GM23338 (cell line): ENCODE measurements at regions not wholly inside any gene's neighbourhood (a gene's known extent, or its start where the extent isn't known, plus 50 kb on each side); places are given as distances from the start of the nearest gene placed in this dataset.

ENCODE experiments used
- ATAC-seq: fragments of 200-7000 bp; cut with Tn5 transposase; 3 replicates; pipeline ENCODE4 v1.9.1; 2020
- DNase-seq: peaks from one replicate; pipeline ENCODE4 v3.0.0-alpha.2; 2015; ENCODE audit warnings: low spot score
- H2AFZ ChIP-seq: fragments of 200-600 bp; sonication (generic); 2 replicates; pipeline ENCODE4 v1.8.0; 2016; ENCODE audit warnings: antibody characterized with exemption, mild to moderate bottlenecking, moderate library complexity
- H3F3A ChIP-seq: fragments of 200-600 bp; sonication (generic); replicated peaks from 2 replicates; pipeline ENCODE4 v1.8.0; 2017; ENCODE audit warnings: antibody characterized with exemption, mixed run types, low read depth
- H3K27ac ChIP-seq: fragments of 200-600 bp; sonication (generic); 2 replicates; pipeline ENCODE4 v1.6.1; 2016; ENCODE audit warnings: low read depth
- H3K27me3 ChIP-seq: fragments of 200-600 bp; sonication (generic); 2 replicates; pipeline ENCODE4 v1.8.0; 2016; ENCODE audit warnings: mild to moderate bottlenecking, mixed run types, moderate library complexity; ENCODE audit not compliant: insufficient read depth
- H3K36me3 ChIP-seq: fragments of 200-600 bp; sonication (generic); 2 replicates; pipeline ENCODE4 v1.8.0; 2016; ENCODE audit warnings: mild to moderate bottlenecking; ENCODE audit not compliant: insufficient read depth
- H3K4me1 ChIP-seq: fragments of 200-600 bp; sonication (generic); 2 replicates; pipeline ENCODE4 v1.8.0; 2016; ENCODE audit warnings: mild to moderate bottlenecking, moderate library complexity; ENCODE audit not compliant: insufficient read depth
- H3K4me2 ChIP-seq: fragments of 200-600 bp; sonication (generic); 2 replicates; pipeline ENCODE4 v1.7.1; 2017; ENCODE audit warnings: mixed run types
- H3K4me3 ChIP-seq: fragments of 200-600 bp; sonication (generic); 2 replicates; pipeline ENCODE4 v1.6.1; 2016; ENCODE audit warnings: mixed run types
- H3K79me2 ChIP-seq: fragments of 200-600 bp; sonication (generic); replicated peaks from 2 replicates; pipeline ENCODE4 v1.8.0; 2017; ENCODE audit warnings: mild to moderate bottlenecking; ENCODE audit not compliant: insufficient read depth
- H3K9me2 ChIP-seq: fragments of 200-600 bp; sonication (generic); 2 replicates; pipeline ENCODE4 v1.8.0; 2017; ENCODE audit not compliant: insufficient read depth
- H4K20me1 ChIP-seq: fragments of 200-600 bp; sonication (generic); replicated peaks from 2 replicates; pipeline ENCODE4 v1.8.0; 2017; ENCODE audit warnings: mild to moderate bottlenecking; ENCODE audit not compliant: insufficient read depth
- H3K27ac Mint-ChIP-seq: 2 replicates; pipeline ENCODE4 v1.8.0; 2020; ENCODE audit warnings: inconsistent platforms, mild to moderate bottlenecking, moderate library complexity, mixed read lengths
- H3K27me3 Mint-ChIP-seq: 3 replicates; pipeline ENCODE4 v1.8.0; 2022; ENCODE audit warnings: low read depth, mild to moderate bottlenecking, moderate library complexity, mixed read lengths, inconsistent platforms; ENCODE audit not compliant: insufficient read depth, poor library complexity
- H3K36me3 Mint-ChIP-seq: 3 replicates; pipeline ENCODE4 v1.8.0; 2021; ENCODE audit warnings: low read depth, mild to moderate bottlenecking, inconsistent platforms, moderate library complexity, mixed read lengths
- H3K4me1 Mint-ChIP-seq: 3 replicates; pipeline ENCODE4 v1.8.0; 2020; ENCODE audit warnings: mild to moderate bottlenecking, inconsistent platforms, mixed read lengths
- H3K4me3 Mint-ChIP-seq: 3 replicates; pipeline ENCODE4 v1.8.0; 2021; ENCODE audit warnings: moderate library complexity, mild to moderate bottlenecking, inconsistent platforms, mixed read lengths
- H3K9me3 Mint-ChIP-seq: 3 replicates; pipeline ENCODE4 v1.8.0; 2020; ENCODE audit warnings: moderate library complexity, mild to moderate bottlenecking, inconsistent platforms, mixed read lengths
- CREB1 ChIP-seq: fragments of 250-450 bp; sonication (Bioruptor Pico); IDR thresholded peaks from 2 replicates; pipeline ENCODE4 v1.5.0; 2020; ENCODE audit warnings: low read depth, mild to moderate bottlenecking, moderate library complexity
- CTCF ChIP-seq, 2 experiments: fragments of 200-600 bp in 1 of 2; sonication (generic) in 1 of 2; conservative IDR thresholded peaks; 2 replicates each; pipeline versions ENCODE4 v1.5.1 to v1.6.1; 2016 to 2017; ENCODE audit warnings: antibody characterized with exemption in 2 of 2, low read depth in 2 of 2, mild to moderate bottlenecking in 2 of 2, moderate library complexity in 1 of 2
- ETS1 ChIP-seq: IDR thresholded peaks from 2 replicates; pipeline ENCODE4 v1.6.1; 2016; ENCODE audit warnings: antibody characterized with exemption
- EZH2 ChIP-seq: fragments of 200-600 bp; sonication (generic); IDR thresholded peaks from one replicate; pipeline ENCODE4 v1.8.0; 2017; ENCODE audit warnings: antibody characterized with exemption, mild to moderate bottlenecking, low read depth; ENCODE audit not compliant: unreplicated experiment
- EZH2phosphoT487 ChIP-seq: fragments of 200-600 bp; sonication (generic); IDR thresholded peaks from one replicate; pipeline ENCODE4 v1.8.1; 2018; ENCODE audit warnings: antibody characterized with exemption; ENCODE audit not compliant: unreplicated experiment
- JUNB ChIP-seq: IDR thresholded peaks from one replicate; pipeline ENCODE4 v1.6.1; 2016; ENCODE audit warnings: antibody characterized with exemption; ENCODE audit not compliant: unreplicated experiment
- NANOG ChIP-seq: IDR thresholded peaks from 2 replicates; pipeline ENCODE4 v1.6.1; 2016; ENCODE audit warnings: antibody characterized with exemption, borderline replicate concordance
- POLR2AphosphoS5 ChIP-seq: IDR thresholded peaks from 2 replicates; pipeline ENCODE4 v1.6.1; 2016; ENCODE audit warnings: antibody characterized with exemption, low read depth
- REST ChIP-seq: IDR thresholded peaks from one replicate; pipeline ENCODE4 v1.6.1; 2018; ENCODE audit warnings: antibody characterized with exemption; ENCODE audit not compliant: unreplicated experiment
- STAT1 ChIP-seq: IDR thresholded peaks from one replicate; pipeline ENCODE4 v1.6.1; 2016; ENCODE audit warnings: antibody characterized with exemption; ENCODE audit not compliant: unreplicated experiment
- ZNF114 ChIP-seq: fragments of 250-450 bp; sonication (Bioruptor Pico); IDR thresholded peaks from 2 replicates; pipeline ENCODE4 v1.5.0; 2020; ENCODE audit warnings: mild to moderate bottlenecking, moderate library complexity
- ZNF331 ChIP-seq: fragments of 250-450 bp; sonication (Bioruptor Pico); IDR thresholded peaks from 2 replicates; pipeline ENCODE4 v1.5.0; 2020; ENCODE audit warnings: low read depth, mild to moderate bottlenecking, moderate library complexity
- ZNF462 ChIP-seq: fragments of 250-450 bp; sonication (Bioruptor Pico); IDR thresholded peaks from 2 replicates; pipeline ENCODE4 v1.5.0; 2020; ENCODE audit warnings: mild to moderate bottlenecking, moderate library complexity

GRCh38 chr5:125154301-125155110 lies 408.1 kb upstream of the ZNF608 start:
- no peaks in the 10 kb centered on the region for H3K27me3 ChIP-seq
- Mint-ChIP-seq H3K36me3 (peaks cover 8% of the 10 kb centered on the region; the same call in 2 of the 3 replicates), H3K4me1 (peaks cover 56% of the 10 kb centered on the region), H3K27ac (no peak overlapping the region), H3K27me3 (peaks cover 4% of the 10 kb centered on the region), H3K4me3 (no peak overlapping the region), H3K9me3 (peaks cover 2% of the 10 kb centered on the region; the same call in 2 of the 3 replicates)
- TF ChIP-seq ZNF114 (CRISPR knock-in tag) = no peak
- TF ChIP-seq ETS1 = no peak
- no peak for TF ChIP-seq EZH2phosphoT487
- no peak for TF ChIP-seq CTCF (conservative IDR thresholded peaks at IDR 0.05; ENCODE audit: low read depth in 2 of 2)
- TF ChIP-seq ZNF462 = no peak
- no peak for TF ChIP-seq REST
- no peak for TF ChIP-seq EZH2
- no peak for TF ChIP-seq CREB1
- TF ChIP-seq JUNB = no peak
- no peak for TF ChIP-seq NANOG
- no peak for TF ChIP-seq POLR2AphosphoS5
- TF ChIP-seq ZNF331 (CRISPR knock-in tag) = no peak
- no peak for TF ChIP-seq STAT1
- H3F3A ChIP-seq = peaks cover 5% of the 10 kb centered on the region; the same call in 1 of the 2 replicates
- H3K4me1 ChIP-seq = peaks cover 56% of the 10 kb centered on the region
- H3K36me3 ChIP-seq = no peaks in the 10 kb centered on the region
- H3K4me2 ChIP-seq = no peak overlapping the region
- H3K79me2 ChIP-seq = no peaks in the 10 kb centered on the region
- DNase-seq (no peak), ATAC-seq (no peak)
- H2AFZ ChIP-seq = no peak overlapping the region
- H3K27ac ChIP-seq = no peak overlapping the region
- no peak overlapping the region for H3K4me3 ChIP-seq
- H4K20me1 ChIP-seq = no peaks in the 10 kb centered on the region
- 0 out of 2 replicates have a peak, but pooled peaks cover 4% of the 10 kb centered on the region for H3K9me2 ChIP-seq
